ENCODE measurements at regions not wholly inside any gene's neighbourhood (a gene's known extent, or its start where the extent isn't known, plus 50 kb on each side); places are given as distances from the start of the nearest gene placed in this dataset.

GRCh38 chr5:74192606-74193299, 447.8 kb downstream of the ENC1 start:
- no peak for TF ChIP-seq CTCF (IDR thresholded peaks at IDR 0.05; ENCODE audit: low read depth, low read length)
- DNase-seq (ENCODE audit: extremely low read depth, low read depth) = no peak

GRCh38 chr5:74188351-74189105, 452.0 kb downstream of the ENC1 start:
- no peak for TF ChIP-seq CTCF (IDR thresholded peaks at IDR 0.05; ENCODE audit: low read depth, low read length)
- no peak for DNase-seq (ENCODE audit: extremely low read depth, low read depth)

GRCh38 chr5:74187757-74188156, 452.8 kb downstream of the ENC1 start:
- no peak for DNase-seq (ENCODE audit: extremely low read depth, low read depth)
- no peak for TF ChIP-seq CTCF (IDR thresholded peaks at IDR 0.05; ENCODE audit: low read depth, low read length)

GRCh38 chr5:74186356-74187315, 453.9 kb downstream of the ENC1 start:
- no peak for DNase-seq (ENCODE audit: extremely low read depth, low read depth)
- TF ChIP-seq CTCF (IDR thresholded peaks at IDR 0.05; ENCODE audit: low read depth, low read length) = no peak

GRCh38 chr5:74185599-74185998, 454.9 kb downstream of the ENC1 start:
- TF ChIP-seq CTCF (IDR thresholded peaks at IDR 0.05; ENCODE audit: low read depth, low read length) = no peak
- DNase-seq (ENCODE audit: extremely low read depth, low read depth) = no peak

- DNase-seq (ENCODE audit: extremely low read depth, low read depth) = no peak
- no peak for TF ChIP-seq CTCF (IDR thresholded peaks at IDR 0.05; ENCODE audit: low read depth, low read length)
These were observed 455.9 kb downstream of the ENC1 start for GRCh38 chr5:74184649-74185048.

Data from AG09319 (cell line).